ENCODE measurements at regions not wholly inside any gene's neighbourhood (a gene's known extent, or its start where the extent isn't known, plus 50 kb on each side); places are given as distances from the start of the nearest gene placed in this dataset.

DNA sequence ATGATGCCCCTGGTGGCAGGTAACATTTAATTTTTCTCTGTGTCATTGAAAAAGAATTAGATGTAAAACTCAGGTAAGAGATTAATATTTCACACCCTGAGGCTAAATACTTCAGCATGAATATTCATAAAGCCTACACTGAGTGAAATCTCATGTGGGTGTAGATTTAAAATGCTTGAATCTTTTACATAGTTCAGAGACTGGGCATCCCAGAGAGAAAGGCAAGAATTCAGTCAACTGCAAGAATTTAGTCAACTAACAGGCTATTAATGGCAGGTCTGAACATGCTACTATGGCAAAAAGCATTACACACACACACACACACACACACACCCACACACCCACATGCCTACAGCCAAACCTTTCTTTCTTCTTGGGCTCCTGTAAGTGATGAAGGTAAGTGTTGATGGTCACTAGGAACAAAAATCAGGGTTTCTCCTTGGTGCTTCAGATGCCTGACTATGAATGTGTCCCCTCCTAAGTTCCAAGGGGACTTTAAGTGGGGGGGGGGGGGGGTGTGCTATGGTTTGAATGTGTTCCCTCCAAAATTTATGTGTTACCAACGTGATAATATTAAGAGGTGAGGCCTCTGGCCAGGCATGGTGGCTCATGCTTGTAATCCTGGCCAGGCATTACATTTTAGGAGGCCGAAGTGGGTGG is 63.7 kb upstream of the PSMD7 start:
- Histone ChIP-seq H3K27ac (ENCODE audit: low read length) (no peak overlapping the region), H3K4me3 (ENCODE audit: low read depth in 2 of 2, low read length in 2 of 2) (no peak overlapping the region), H3K9me3 (ENCODE audit: control insufficient read depth, insufficient read depth, low read depth, low read length) (no peaks in the 10 kb centered on the region), H3K36me3 (ENCODE audit: control insufficient read depth, insufficient read depth, low read length) (no peaks in the 10 kb centered on the region), H3K27me3 (ENCODE audit: control insufficient read depth, insufficient read depth, low read length) (no peaks in the 10 kb centered on the region), H3K4me1 (ENCODE audit: control insufficient read depth, insufficient read depth, low read length) (no peaks in the 10 kb centered on the region)
- no TSS peak for BruUV-seq (replicated peaks)
- ATAC-seq (no peak), DNase-seq (ENCODE audit: low read depth, low spot score) (no peak)
- in situ Hi-C loops (cut with HindIII; ENCODE audit: low pct_unique_long_range_greater_than_20kb, low sequenced_read_pairs) = no loop called here
- intact Hi-C loops (cut with micrococcal nuclease; ENCODE audit: unreplicated experiment) = no loop called here
- TF ChIP-seq, protein P1, sequence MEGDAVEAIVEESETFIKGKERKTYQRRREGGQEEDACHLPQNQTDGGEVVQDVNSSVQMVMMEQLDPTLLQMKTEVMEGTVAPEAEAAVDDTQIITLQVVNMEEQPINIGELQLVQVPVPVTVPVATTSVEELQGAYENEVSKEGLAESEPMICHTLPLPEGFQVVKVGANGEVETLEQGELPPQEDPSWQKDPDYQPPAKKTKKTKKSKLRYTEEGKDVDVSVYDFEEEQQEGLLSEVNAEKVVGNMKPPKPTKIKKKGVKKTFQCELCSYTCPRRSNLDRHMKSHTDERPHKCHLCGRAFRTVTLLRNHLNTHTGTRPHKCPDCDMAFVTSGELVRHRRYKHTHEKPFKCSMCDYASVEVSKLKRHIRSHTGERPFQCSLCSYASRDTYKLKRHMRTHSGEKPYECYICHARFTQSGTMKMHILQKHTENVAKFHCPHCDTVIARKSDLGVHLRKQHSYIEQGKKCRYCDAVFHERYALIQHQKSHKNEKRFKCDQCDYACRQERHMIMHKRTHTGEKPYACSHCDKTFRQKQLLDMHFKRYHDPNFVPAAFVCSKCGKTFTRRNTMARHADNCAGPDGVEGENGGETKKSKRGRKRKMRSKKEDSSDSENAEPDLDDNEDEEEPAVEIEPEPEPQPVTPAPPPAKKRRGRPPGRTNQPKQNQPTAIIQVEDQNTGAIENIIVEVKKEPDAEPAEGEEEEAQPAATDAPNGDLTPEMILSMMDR (IDR thresholded peaks at IDR 0.05) = no peak; the same call in 1 of the 2 replicates
- no peak for TF ChIP-seq SIN3A (IDR thresholded peaks at IDR 0.05; ENCODE audit: borderline replicate concordance, insufficient read depth, low read depth, low read length)
- TF ChIP-seq TCF7L2 (IDR thresholded peaks at IDR 0.05; ENCODE audit: low read depth, low read length) = no peak
- no peak for TF ChIP-seq POLR2AphosphoS5 (IDR thresholded peaks at IDR 0.05; ENCODE audit: low read depth, low read length)
- TF ChIP-seq, protein P2, sequence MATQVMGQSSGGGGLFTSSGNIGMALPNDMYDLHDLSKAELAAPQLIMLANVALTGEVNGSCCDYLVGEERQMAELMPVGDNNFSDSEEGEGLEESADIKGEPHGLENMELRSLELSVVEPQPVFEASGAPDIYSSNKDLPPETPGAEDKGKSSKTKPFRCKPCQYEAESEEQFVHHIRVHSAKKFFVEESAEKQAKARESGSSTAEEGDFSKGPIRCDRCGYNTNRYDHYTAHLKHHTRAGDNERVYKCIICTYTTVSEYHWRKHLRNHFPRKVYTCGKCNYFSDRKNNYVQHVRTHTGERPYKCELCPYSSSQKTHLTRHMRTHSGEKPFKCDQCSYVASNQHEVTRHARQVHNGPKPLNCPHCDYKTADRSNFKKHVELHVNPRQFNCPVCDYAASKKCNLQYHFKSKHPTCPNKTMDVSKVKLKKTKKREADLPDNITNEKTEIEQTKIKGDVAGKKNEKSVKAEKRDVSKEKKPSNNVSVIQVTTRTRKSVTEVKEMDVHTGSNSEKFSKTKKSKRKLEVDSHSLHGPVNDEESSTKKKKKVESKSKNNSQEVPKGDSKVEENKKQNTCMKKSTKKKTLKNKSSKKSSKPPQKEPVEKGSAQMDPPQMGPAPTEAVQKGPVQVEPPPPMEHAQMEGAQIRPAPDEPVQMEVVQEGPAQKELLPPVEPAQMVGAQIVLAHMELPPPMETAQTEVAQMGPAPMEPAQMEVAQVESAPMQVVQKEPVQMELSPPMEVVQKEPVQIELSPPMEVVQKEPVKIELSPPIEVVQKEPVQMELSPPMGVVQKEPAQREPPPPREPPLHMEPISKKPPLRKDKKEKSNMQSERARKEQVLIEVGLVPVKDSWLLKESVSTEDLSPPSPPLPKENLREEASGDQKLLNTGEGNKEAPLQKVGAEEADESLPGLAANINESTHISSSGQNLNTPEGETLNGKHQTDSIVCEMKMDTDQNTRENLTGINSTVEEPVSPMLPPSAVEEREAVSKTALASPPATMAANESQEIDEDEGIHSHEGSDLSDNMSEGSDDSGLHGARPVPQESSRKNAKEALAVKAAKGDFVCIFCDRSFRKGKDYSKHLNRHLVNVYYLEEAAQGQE (IDR thresholded peaks at IDR 0.05; ENCODE audit: insufficient read depth in 1 of 2, low read depth in 2 of 2, low read length in 1 of 2) = no peak
- ChIA-PET POLR2A (no interaction called here), CTCF (no interaction called here)

DNA sequence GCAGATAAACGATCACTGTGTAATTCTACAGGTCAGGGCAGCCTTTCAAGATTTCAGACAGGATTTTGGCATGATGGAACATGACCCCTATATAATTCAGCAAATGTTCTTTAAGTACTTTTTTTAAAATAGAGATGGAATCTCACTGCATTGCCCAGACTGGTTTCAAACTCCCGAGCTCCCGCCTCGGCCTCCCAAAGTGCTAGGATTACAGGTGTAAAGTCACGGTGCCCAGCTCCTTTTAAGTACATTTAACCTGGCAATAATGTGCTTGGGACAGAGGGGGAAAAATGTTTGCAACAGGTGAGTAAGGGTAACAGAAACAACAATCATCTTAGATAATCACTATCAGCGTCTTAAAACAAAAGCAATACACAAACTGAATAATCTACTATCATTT is 66.5 kb upstream of the PSMD7 start:
- CTCF ChIA-PET = interaction anchor here (0.6 kb wide), 1 partner anchor 1027 kb away, joined by 3 read pairs; no protein-coding TSS in a partner anchor
- POLR2A ChIA-PET = no interaction called here
- H3K36me3 ChIP-seq (ENCODE audit: control insufficient read depth, insufficient read depth, low read length) = no peaks in the 10 kb centered on the region

More for the DNA sequence above, 66.5 kb upstream of the PSMD7 start:
- no peaks in the 10 kb centered on the region for H3K9me3 ChIP-seq (ENCODE audit: control insufficient read depth, insufficient read depth, low read depth, low read length)
- H3K27me3 ChIP-seq (ENCODE audit: control insufficient read depth, insufficient read depth, low read length) = no peaks in the 10 kb centered on the region
- no peak overlapping the region for H3K27ac ChIP-seq (ENCODE audit: low read length)
- no peak overlapping the region for H3K4me3 ChIP-seq (ENCODE audit: low read depth in 2 of 2, low read length in 2 of 2)
- BruUV-seq (replicated peaks) = no TSS peak
- TF ChIP-seq, protein P2 (IDR thresholded peaks at IDR 0.05; ENCODE audit: insufficient read depth in 1 of 2, low read depth in 2 of 2, low read length in 1 of 2) = no peak
- TF ChIP-seq SIN3A (IDR thresholded peaks at IDR 0.05; ENCODE audit: borderline replicate concordance, insufficient read depth, low read depth, low read length) (no peak), POLR2AphosphoS5 (IDR thresholded peaks at IDR 0.05; ENCODE audit: low read depth, low read length) (no peak), TCF7L2 (IDR thresholded peaks at IDR 0.05; ENCODE audit: low read depth, low read length) (no peak)
- TF ChIP-seq, protein P1 (IDR thresholded peaks at IDR 0.05) = no peak
- intact Hi-C loops (cut with micrococcal nuclease; ENCODE audit: unreplicated experiment) (no loop called here), in situ Hi-C loops (cut with HindIII; ENCODE audit: low pct_unique_long_range_greater_than_20kb, low sequenced_read_pairs) (no loop called here)
- no peaks in the 10 kb centered on the region for H3K4me1 ChIP-seq (ENCODE audit: control insufficient read depth, insufficient read depth, low read length)
- ATAC-seq (no peak), DNase-seq (ENCODE audit: low read depth, low spot score) (no peak)

Measured in Panc1 (cell line).